H1 (cell line): ENCODE measurements at regions not wholly inside any gene's neighbourhood (a gene's known extent, or its start where the extent isn't known, plus 50 kb on each side); places are given as distances from the start of the nearest gene placed in this dataset.

Experiments used
- CBX5 ChIP-seq: fragments of 300-800, 300-1000 bp; sonication (generic); IDR thresholded peaks from 2 replicates; pipeline ENCODE4 v1.7.1; 2016; ENCODE audit warnings: antibody characterized with exemption, low read length, low read depth
- CREB1 ChIP-seq: IDR thresholded peaks from 2 replicates; pipeline ENCODE4 v1.6.1; 2012; ENCODE audit warnings: inconsistent platforms
- GABPA ChIP-seq: IDR thresholded peaks from 2 replicates; pipeline ENCODE4 v1.6.1; 2011; ENCODE audit warnings: mild to moderate bottlenecking, low read length, moderate library complexity, borderline replicate concordance; ENCODE audit not compliant: insufficient read depth
- POLR2A ChIP-seq, 2 experiments: IDR thresholded peaks; 1 replicate in 1 of 2; 2 replicates in 1 of 2; pipeline ENCODE4 v1.6.1; 2011; ENCODE audit warnings: low read depth in 2 of 2, low read length in 2 of 2, mild to moderate bottlenecking in 2 of 2; ENCODE audit errors: control extremely low read depth in 1 of 2
- TF ChIP-seq, protein P1 (sequence below), 3 experiments: IDR thresholded peaks; 1 replicate in 2 of 3; 2 replicates in 1 of 3; pipeline versions ENCODE4 v1.5.1 to v1.6.1; 2011; ENCODE audit warnings: low read length in 3 of 3, mild to moderate bottlenecking in 3 of 3, inconsistent platforms in 2 of 3, low read depth in 1 of 3, moderate library complexity in 1 of 3; ENCODE audit not compliant: insufficient read depth in 1 of 3; ENCODE audit errors: control extremely low read depth in 1 of 3
- TF ChIP-seq, protein P2 (sequence below): IDR thresholded peaks from 2 replicates; pipeline ENCODE4 v1.6.1; 2011; ENCODE audit warnings: low read depth, mild to moderate bottlenecking, low read length; ENCODE audit not compliant: insufficient read depth

DNA sequence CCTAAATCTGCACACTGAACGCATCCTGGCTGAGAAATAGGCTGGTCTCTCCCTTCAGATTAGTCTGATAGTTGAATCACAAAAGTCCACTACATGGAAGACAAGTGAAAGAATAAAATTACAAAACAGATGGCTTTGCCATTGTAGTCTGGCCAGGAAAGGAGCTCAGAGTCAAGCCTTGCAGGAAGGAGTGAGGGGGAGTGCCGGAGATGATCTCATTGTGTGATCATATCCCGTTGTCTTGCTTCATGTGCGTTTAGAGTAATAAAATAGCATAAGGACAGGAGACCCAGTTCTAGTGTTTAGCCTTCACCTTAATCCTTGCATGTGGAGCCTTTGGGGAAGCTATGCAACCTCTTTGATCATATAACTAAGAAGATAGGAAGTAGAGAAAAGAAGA lies 666.7 kb upstream of the RAG2 start:
- TF ChIP-seq POLR2A (IDR thresholded peaks at IDR 0.05; ENCODE audit: control extremely low read depth in 1 of 2, low read depth in 2 of 2, low read length in 2 of 2) (no peak), GABPA (no peak), CREB1 (no peak), CBX5 (no peak)
- TF ChIP-seq, protein P1, sequence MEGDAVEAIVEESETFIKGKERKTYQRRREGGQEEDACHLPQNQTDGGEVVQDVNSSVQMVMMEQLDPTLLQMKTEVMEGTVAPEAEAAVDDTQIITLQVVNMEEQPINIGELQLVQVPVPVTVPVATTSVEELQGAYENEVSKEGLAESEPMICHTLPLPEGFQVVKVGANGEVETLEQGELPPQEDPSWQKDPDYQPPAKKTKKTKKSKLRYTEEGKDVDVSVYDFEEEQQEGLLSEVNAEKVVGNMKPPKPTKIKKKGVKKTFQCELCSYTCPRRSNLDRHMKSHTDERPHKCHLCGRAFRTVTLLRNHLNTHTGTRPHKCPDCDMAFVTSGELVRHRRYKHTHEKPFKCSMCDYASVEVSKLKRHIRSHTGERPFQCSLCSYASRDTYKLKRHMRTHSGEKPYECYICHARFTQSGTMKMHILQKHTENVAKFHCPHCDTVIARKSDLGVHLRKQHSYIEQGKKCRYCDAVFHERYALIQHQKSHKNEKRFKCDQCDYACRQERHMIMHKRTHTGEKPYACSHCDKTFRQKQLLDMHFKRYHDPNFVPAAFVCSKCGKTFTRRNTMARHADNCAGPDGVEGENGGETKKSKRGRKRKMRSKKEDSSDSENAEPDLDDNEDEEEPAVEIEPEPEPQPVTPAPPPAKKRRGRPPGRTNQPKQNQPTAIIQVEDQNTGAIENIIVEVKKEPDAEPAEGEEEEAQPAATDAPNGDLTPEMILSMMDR (IDR thresholded peaks at IDR 0.05; ENCODE audit: control extremely low read depth in 1 of 3, insufficient read depth in 1 of 3, low read depth in 1 of 3, low read length in 3 of 3), result no peak
- TF ChIP-seq, protein P2, sequence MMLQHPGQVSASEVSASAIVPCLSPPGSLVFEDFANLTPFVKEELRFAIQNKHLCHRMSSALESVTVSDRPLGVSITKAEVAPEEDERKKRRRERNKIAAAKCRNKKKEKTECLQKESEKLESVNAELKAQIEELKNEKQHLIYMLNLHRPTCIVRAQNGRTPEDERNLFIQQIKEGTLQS, result no peak
